ENCODE measurements at regions not wholly inside any gene's neighbourhood (a gene's known extent, or its start where the extent isn't known, plus 50 kb on each side); places are given as distances from the start of the nearest gene placed in this dataset.

GRCh38 chr5:106749826-106750225 is 920.9 kb downstream of the EFNA5 start:
- no peaks in the 10 kb centered on the region for H3K27me3 ChIP-seq (ENCODE audit: control insufficient read depth in 1 of 2, insufficient read depth in 2 of 2, low read length in 2 of 2)
- H3K9me3 ChIP-seq (ENCODE audit: control insufficient read depth in 2 of 2, low read length in 2 of 2), result no peaks in the 10 kb centered on the region

GRCh38 chr5:106739127-106739526 is 931.6 kb downstream of the EFNA5 start:
- no peaks in the 10 kb centered on the region for H3K36me3 ChIP-seq (ENCODE audit: control insufficient read depth in 2 of 2, insufficient read depth in 2 of 2, low read length in 2 of 2)
- H3K9me3 ChIP-seq (ENCODE audit: control insufficient read depth in 2 of 2, low read length in 2 of 2), result peaks cover 0 to 2% of the 10 kb centered on the region in 2 donors
- H3K27me3 ChIP-seq (ENCODE audit: control insufficient read depth in 1 of 2, insufficient read depth in 2 of 2, low read length in 2 of 2), result no peaks in the 10 kb centered on the region
- H3K9ac ChIP-seq (ENCODE audit: low read length in 2 of 2), result no peak overlapping the region
- no peaks in the 10 kb centered on the region for H3K4me1 ChIP-seq (ENCODE audit: control insufficient read depth, insufficient read depth, low read length)
- H3K4me3 ChIP-seq (ENCODE audit: low read length in 2 of 2), result no peak overlapping the region
- no peak overlapping the region for H3K27ac ChIP-seq (ENCODE audit: low read length)

More at GRCh38 chr5:106749826-106750225, 920.9 kb downstream of the EFNA5 start:
- no peak overlapping the region for H3K27ac ChIP-seq (ENCODE audit: low read length)
- H3K36me3 ChIP-seq (ENCODE audit: control insufficient read depth in 2 of 2, insufficient read depth in 2 of 2, low read length in 2 of 2), result no peaks in the 10 kb centered on the region
- no peak overlapping the region for H3K9ac ChIP-seq (ENCODE audit: low read length in 2 of 2)
- no peak overlapping the region for H3K4me3 ChIP-seq (ENCODE audit: low read length in 2 of 2)
- no peaks in the 10 kb centered on the region for H3K4me1 ChIP-seq (ENCODE audit: control insufficient read depth, insufficient read depth, low read length)

- no peak overlapping the region for H3K4me3 ChIP-seq (ENCODE audit: low read length in 2 of 2)
- H3K27me3 ChIP-seq (ENCODE audit: control insufficient read depth in 1 of 2, insufficient read depth in 2 of 2, low read length in 2 of 2), result no peaks in the 10 kb centered on the region
- H3K27ac ChIP-seq (ENCODE audit: low read length), result no peak overlapping the region
- no peaks in the 10 kb centered on the region for H3K36me3 ChIP-seq (ENCODE audit: control insufficient read depth in 2 of 2, insufficient read depth in 2 of 2, low read length in 2 of 2)
- no peaks in the 10 kb centered on the region for H3K4me1 ChIP-seq (ENCODE audit: control insufficient read depth, insufficient read depth, low read length)
- peaks cover 2% of the 10 kb centered on the region in 2 donors for H3K9me3 ChIP-seq (ENCODE audit: control insufficient read depth in 2 of 2, low read length in 2 of 2)
- no peak overlapping the region for H3K9ac ChIP-seq (ENCODE audit: low read length in 2 of 2)
Observed at GRCh38 chr5:106737111-106737510, 933.6 kb downstream of the EFNA5 start.

GRCh38 chr5:106732624-106733023 is 938.1 kb downstream of the EFNA5 start:
- Histone ChIP-seq H3K9me3 (ENCODE audit: control insufficient read depth in 2 of 2, low read length in 2 of 2) (peaks cover 2% of the 10 kb centered on the region in 2 donors), H3K36me3 (ENCODE audit: control insufficient read depth in 2 of 2, insufficient read depth in 2 of 2, low read length in 2 of 2) (no peaks in the 10 kb centered on the region), H3K4me1 (ENCODE audit: control insufficient read depth, insufficient read depth, low read length) (no peaks in the 10 kb centered on the region), H3K9ac (ENCODE audit: low read length in 2 of 2) (no peak overlapping the region), H3K27ac (ENCODE audit: low read length) (no peak overlapping the region), H3K4me3 (ENCODE audit: low read length in 2 of 2) (no peak overlapping the region), H3K27me3 (ENCODE audit: control insufficient read depth in 1 of 2, insufficient read depth in 2 of 2, low read length in 2 of 2) (no peaks in the 10 kb centered on the region)

- Histone ChIP-seq H3K9ac (ENCODE audit: low read length in 2 of 2) (no peak overlapping the region), H3K4me3 (ENCODE audit: low read length in 2 of 2) (no peak overlapping the region), H3K27ac (ENCODE audit: low read length) (no peak overlapping the region), H3K9me3 (ENCODE audit: control insufficient read depth in 2 of 2, low read length in 2 of 2) (peaks cover 2% of the 10 kb centered on the region in 2 donors), H3K4me1 (ENCODE audit: control insufficient read depth, insufficient read depth, low read length) (no peaks in the 10 kb centered on the region), H3K27me3 (ENCODE audit: control insufficient read depth in 1 of 2, insufficient read depth in 2 of 2, low read length in 2 of 2) (no peaks in the 10 kb centered on the region), H3K36me3 (ENCODE audit: control insufficient read depth in 2 of 2, insufficient read depth in 2 of 2, low read length in 2 of 2) (no peaks in the 10 kb centered on the region)
Observed at GRCh38 chr5:106730912-106731311, 939.8 kb downstream of the EFNA5 start.

GRCh38 chr5:106730506-106730905 is 940.2 kb downstream of the EFNA5 start:
- H3K36me3 ChIP-seq (ENCODE audit: control insufficient read depth in 2 of 2, insufficient read depth in 2 of 2, low read length in 2 of 2), result no peaks in the 10 kb centered on the region
- H3K4me3 ChIP-seq (ENCODE audit: low read length in 2 of 2), result no peak overlapping the region
- peaks cover 2% of the 10 kb centered on the region in 2 donors for H3K9me3 ChIP-seq (ENCODE audit: control insufficient read depth in 2 of 2, low read length in 2 of 2)
- no peak overlapping the region for H3K27ac ChIP-seq (ENCODE audit: low read length)
- H3K4me1 ChIP-seq (ENCODE audit: control insufficient read depth, insufficient read depth, low read length), result no peaks in the 10 kb centered on the region
- no peaks in the 10 kb centered on the region for H3K27me3 ChIP-seq (ENCODE audit: control insufficient read depth in 1 of 2, insufficient read depth in 2 of 2, low read length in 2 of 2)
- no peak overlapping the region for H3K9ac ChIP-seq (ENCODE audit: low read length in 2 of 2)

GRCh38 chr5:106728208-106728607 is 942.5 kb downstream of the EFNA5 start:
- H3K27me3 ChIP-seq (ENCODE audit: control insufficient read depth in 1 of 2, insufficient read depth in 2 of 2, low read length in 2 of 2), result no peaks in the 10 kb centered on the region
- no peaks in the 10 kb centered on the region for H3K36me3 ChIP-seq (ENCODE audit: control insufficient read depth in 2 of 2, insufficient read depth in 2 of 2, low read length in 2 of 2)
- H3K27ac ChIP-seq (ENCODE audit: low read length), result no peak overlapping the region
- H3K4me3 ChIP-seq (ENCODE audit: low read length in 2 of 2), result no peak overlapping the region
- H3K4me1 ChIP-seq (ENCODE audit: control insufficient read depth, insufficient read depth, low read length), result no peaks in the 10 kb centered on the region
- peaks cover 0 to 2% of the 10 kb centered on the region in 2 donors for H3K9me3 ChIP-seq (ENCODE audit: control insufficient read depth in 2 of 2, low read length in 2 of 2)
- no peak overlapping the region for H3K9ac ChIP-seq (ENCODE audit: low read length in 2 of 2)

GRCh38 chr5:106727071-106727470 is 943.7 kb downstream of the EFNA5 start:
- no peaks in the 10 kb centered on the region for H3K4me1 ChIP-seq (ENCODE audit: control insufficient read depth, insufficient read depth, low read length)
- H3K9ac ChIP-seq (ENCODE audit: low read length in 2 of 2), result no peak overlapping the region
- no peaks in the 10 kb centered on the region for H3K36me3 ChIP-seq (ENCODE audit: control insufficient read depth in 2 of 2, insufficient read depth in 2 of 2, low read length in 2 of 2)
- H3K27me3 ChIP-seq (ENCODE audit: control insufficient read depth in 1 of 2, insufficient read depth in 2 of 2, low read length in 2 of 2), result no peaks in the 10 kb centered on the region
- H3K9me3 ChIP-seq (ENCODE audit: control insufficient read depth in 2 of 2, low read length in 2 of 2), result no peaks in the 10 kb centered on the region
- no peak overlapping the region for H3K27ac ChIP-seq (ENCODE audit: low read length)
- no peak overlapping the region for H3K4me3 ChIP-seq (ENCODE audit: low read length in 2 of 2)

GRCh38 chr5:106720367-106720766 is 950.4 kb downstream of the EFNA5 start:
- H3K9ac ChIP-seq (ENCODE audit: low read length in 2 of 2), result no peak overlapping the region
- no peaks in the 10 kb centered on the region for H3K4me1 ChIP-seq (ENCODE audit: control insufficient read depth, insufficient read depth, low read length)
- H3K27me3 ChIP-seq (ENCODE audit: control insufficient read depth in 1 of 2, insufficient read depth in 2 of 2, low read length in 2 of 2), result no peaks in the 10 kb centered on the region
- no peaks in the 10 kb centered on the region for H3K36me3 ChIP-seq (ENCODE audit: control insufficient read depth in 2 of 2, insufficient read depth in 2 of 2, low read length in 2 of 2)
- no peak overlapping the region for H3K4me3 ChIP-seq (ENCODE audit: low read length in 2 of 2)
- H3K27ac ChIP-seq (ENCODE audit: low read length), result no peak overlapping the region
- H3K9me3 ChIP-seq (ENCODE audit: control insufficient read depth in 2 of 2, low read length in 2 of 2), result no peaks in the 10 kb centered on the region

GRCh38 chr5:106699796-106700195 is 970.9 kb downstream of the EFNA5 start:
- no peak overlapping the region for H3K9ac ChIP-seq (ENCODE audit: low read length in 2 of 2)
- H3K4me3 ChIP-seq (ENCODE audit: low read length in 2 of 2), result no peak overlapping the region
- no peak overlapping the region for H3K27ac ChIP-seq (ENCODE audit: low read length)
- no peaks in the 10 kb centered on the region for H3K4me1 ChIP-seq (ENCODE audit: control insufficient read depth, insufficient read depth, low read length)
- no peaks in the 10 kb centered on the region for H3K36me3 ChIP-seq (ENCODE audit: control insufficient read depth in 2 of 2, insufficient read depth in 2 of 2, low read length in 2 of 2)
- no peaks in the 10 kb centered on the region for H3K27me3 ChIP-seq (ENCODE audit: control insufficient read depth in 1 of 2, insufficient read depth in 2 of 2, low read length in 2 of 2)
- H3K9me3 ChIP-seq (ENCODE audit: control insufficient read depth in 2 of 2, low read length in 2 of 2), result no peaks in the 10 kb centered on the region

- Histone ChIP-seq H3K4me3 (ENCODE audit: low read length in 2 of 2) (no peak overlapping the region), H3K27me3 (ENCODE audit: control insufficient read depth in 1 of 2, insufficient read depth in 2 of 2, low read length in 2 of 2) (no peaks in the 10 kb centered on the region), H3K27ac (ENCODE audit: low read length) (no peak overlapping the region), H3K36me3 (ENCODE audit: control insufficient read depth in 2 of 2, insufficient read depth in 2 of 2, low read length in 2 of 2) (no peaks in the 10 kb centered on the region), H3K4me1 (ENCODE audit: control insufficient read depth, insufficient read depth, low read length) (no peaks in the 10 kb centered on the region), H3K9me3 (ENCODE audit: control insufficient read depth in 2 of 2, low read length in 2 of 2) (no peaks in the 10 kb centered on the region), H3K9ac (ENCODE audit: low read length in 2 of 2) (no peak overlapping the region)
Observed at GRCh38 chr5:106699198-106699597, 971.5 kb downstream of the EFNA5 start.
